H9 (cell line): ENCODE measurements at regions not wholly inside any gene's neighbourhood (a gene's known extent, or its start where the extent isn't known, plus 50 kb on each side); places are given as distances from the start of the nearest gene placed in this dataset.

Experiments used
- DNase-seq: peaks from one replicate; pipeline ENCODE4 v3.0.0-alpha.2; 2017
- H2AFZ ChIP-seq: one replicate; pipeline ENCODE4 v1.6.1; 2013; ENCODE audit warnings: mild to moderate bottlenecking, low read length, control low read depth, moderate library complexity
- H2AK5ac ChIP-seq: 2 replicates; pipeline ENCODE4 v1.6.1; 2013; ENCODE audit warnings: low read length, control low read depth, mixed read lengths; ENCODE audit not compliant: insufficient read length
- H2BK120ac ChIP-seq: one replicate; pipeline ENCODE4 v1.6.1; 2013; ENCODE audit warnings: low read depth, mild to moderate bottlenecking, low read length, control low read depth, inconsistent platforms; ENCODE audit not compliant: poor library complexity, severe bottlenecking
- H2BK12ac ChIP-seq: 2 replicates; pipeline ENCODE4 v1.6.1; 2013; ENCODE audit warnings: low read length, control low read depth, mixed read lengths, low read depth; ENCODE audit not compliant: insufficient read length
- H2BK15ac ChIP-seq: 2 replicates; pipeline ENCODE4 v1.6.1; 2013; ENCODE audit warnings: low read depth, low read length, control low read depth
- H2BK20ac ChIP-seq: one replicate; pipeline ENCODE4 v1.6.1; 2013; ENCODE audit warnings: low read depth, mild to moderate bottlenecking, low read length, control low read depth, inconsistent platforms; ENCODE audit not compliant: poor library complexity, severe bottlenecking
- H2BK5ac ChIP-seq: 2 replicates; pipeline ENCODE4 v1.6.1; 2013; ENCODE audit warnings: low read length, control low read depth, mixed read lengths; ENCODE audit not compliant: insufficient read length
- H3K14ac ChIP-seq: 2 replicates; pipeline ENCODE4 v1.6.1; 2013; ENCODE audit warnings: low read length, control low read depth; ENCODE audit not compliant: insufficient read depth
- H3K18ac ChIP-seq: 2 replicates; pipeline ENCODE4 v1.6.1; 2013; ENCODE audit warnings: low read depth, mild to moderate bottlenecking, mixed read lengths, low read length, control low read depth; ENCODE audit not compliant: insufficient read length
- H3K23ac ChIP-seq: 2 replicates; pipeline ENCODE4 v1.6.1; 2013; ENCODE audit warnings: low read length, control low read depth, mixed read lengths, low read depth; ENCODE audit not compliant: insufficient read length
- H3K23me2 ChIP-seq: 2 replicates; pipeline ENCODE4 v1.6.1; 2013; ENCODE audit warnings: low read depth, mild to moderate bottlenecking, mixed read lengths, low read length, control low read depth; ENCODE audit not compliant: insufficient read length, poor library complexity, severe bottlenecking
- H3K27ac ChIP-seq: 2 replicates; pipeline ENCODE4 v1.5.1; 2013; ENCODE audit warnings: low read length, control low read depth, mixed read lengths, low read depth; ENCODE audit not compliant: insufficient read length
- H3K27me3 ChIP-seq: 2 replicates; pipeline ENCODE4 v1.6.1; 2013; ENCODE audit warnings: low read length, control low read depth, inconsistent platforms; ENCODE audit not compliant: insufficient read depth
- H3K4ac ChIP-seq: 2 replicates; pipeline ENCODE4 v1.6.1; 2013; ENCODE audit warnings: low read depth, mild to moderate bottlenecking, control low read depth, inconsistent platforms, low read length, moderate library complexity
- H3K4me1 ChIP-seq: 2 replicates; pipeline ENCODE4 v1.6.1; 2013; ENCODE audit warnings: low read length, control low read depth, inconsistent platforms; ENCODE audit not compliant: insufficient read depth
- H3K4me2 ChIP-seq: 2 replicates; pipeline ENCODE4 v1.6.1; 2013; ENCODE audit warnings: low read length, control low read depth, mixed read lengths; ENCODE audit not compliant: insufficient read length, insufficient read depth
- H3K56ac ChIP-seq: 2 replicates; pipeline ENCODE4 v1.6.1; 2013; ENCODE audit warnings: low read depth, mild to moderate bottlenecking, mixed read lengths, low read length, control low read depth; ENCODE audit not compliant: insufficient read length
- H3K79me1 ChIP-seq: 2 replicates; pipeline ENCODE4 v1.6.1; 2013; ENCODE audit warnings: low read depth, mild to moderate bottlenecking, moderate library complexity, low read length, control low read depth, inconsistent platforms; ENCODE audit not compliant: insufficient read depth, poor library complexity, severe bottlenecking
- H3K79me2 ChIP-seq: 2 replicates; pipeline ENCODE4 v1.6.1; 2013; ENCODE audit warnings: low read length, control low read depth, inconsistent platforms; ENCODE audit not compliant: insufficient read depth
- H3K9ac ChIP-seq: 2 replicates; pipeline ENCODE4 v1.6.1; 2013; ENCODE audit warnings: low read length, control low read depth, mixed read lengths; ENCODE audit not compliant: insufficient read length; ENCODE audit errors: extremely low read depth
- H3K9me3 ChIP-seq: one replicate; pipeline ENCODE4 v1.6.1; 2013; ENCODE audit warnings: low read depth, low read length, inconsistent platforms; ENCODE audit not compliant: control insufficient read depth
- H3T11ph ChIP-seq: one replicate; pipeline ENCODE4 v1.6.1; 2013; ENCODE audit warnings: mild to moderate bottlenecking, low read length, control low read depth, inconsistent platforms
- H4K20me1 ChIP-seq: one replicate; pipeline ENCODE4 v1.6.1; 2013; ENCODE audit not compliant: control insufficient read depth, insufficient read length, insufficient read depth
- H4K5ac ChIP-seq: 2 replicates; pipeline ENCODE4 v1.6.1; 2013; ENCODE audit warnings: low read depth, mild to moderate bottlenecking, mixed read lengths, low read length, control low read depth; ENCODE audit not compliant: insufficient read length
- H4K8ac ChIP-seq: replicated peaks from 2 replicates; pipeline ENCODE4 v1.6.1; 2013; ENCODE audit warnings: low read length, control low read depth, mixed read lengths, low read depth; ENCODE audit not compliant: insufficient read length
- H4K91ac ChIP-seq: 2 replicates; pipeline ENCODE4 v1.6.1; 2013; ENCODE audit warnings: low read depth, mild to moderate bottlenecking, moderate library complexity, mixed read lengths, low read length, control low read depth; ENCODE audit not compliant: insufficient read length
- H3K27ac Mint-ChIP-seq, 3 experiments: 2 replicates in 2 of 3; 3 replicates in 1 of 3; pipeline ENCODE4 v1.8.0; 2020 to 2021; ENCODE audit warnings: mixed read lengths in 3 of 3, mild to moderate bottlenecking in 1 of 3, moderate library complexity in 1 of 3
- H3K27me3 Mint-ChIP-seq: 2 replicates; pipeline ENCODE4 v1.8.0; 2021; ENCODE audit warnings: low read depth, mild to moderate bottlenecking, moderate library complexity, mixed read lengths
- H3K36me3 Mint-ChIP-seq, 3 experiments: 2 replicates in 2 of 3; 3 replicates in 1 of 3; pipeline ENCODE4 v1.8.0; 2020 to 2021; ENCODE audit warnings: low read depth in 3 of 3, mixed read lengths in 3 of 3; ENCODE audit not compliant: insufficient read depth in 1 of 3
- H3K4me1 Mint-ChIP-seq, 2 experiments: 2 replicates each; pipeline ENCODE4 v1.8.0; 2020; ENCODE audit warnings: mixed read lengths in 2 of 2
- H3K4me3 Mint-ChIP-seq, 2 experiments: 2 replicates in 1 of 2; 3 replicates in 1 of 2; pipeline ENCODE4 v1.8.0; 2020 to 2021; ENCODE audit warnings: mild to moderate bottlenecking in 2 of 2, mixed read lengths in 2 of 2, moderate library complexity in 1 of 2
- H3K9me3 Mint-ChIP-seq, 2 experiments: 2 replicates in 1 of 2; 3 replicates in 1 of 2; pipeline ENCODE4 v1.8.0; 2020; ENCODE audit warnings: mild to moderate bottlenecking in 2 of 2, mixed read lengths in 2 of 2, moderate library complexity in 1 of 2
- CTCF ChIP-seq: fragments of 200-600 bp; sonication (generic); conservative IDR thresholded peaks from 3 replicates; pipeline ENCODE4 v1.8.0; 2021; ENCODE audit warnings: antibody characterized with exemption, mild to moderate bottlenecking

GRCh38 chr14:84027351-84027750 lies 1502.6 kb upstream of the FLRT2 start:
- Histone ChIP-seq H2BK120ac (no peak overlapping the region), H3K4ac (no peak overlapping the region), H3K79me1 (no peaks in the 10 kb centered on the region), H2BK20ac (no peak overlapping the region), H3K27ac (no peak overlapping the region), H3K9me3 (no peaks in the 10 kb centered on the region), H2AK5ac (no peak overlapping the region), H3K23me2 (no peaks in the 10 kb centered on the region), H4K20me1 (no peaks in the 10 kb centered on the region), H3K14ac (no peak overlapping the region), H4K5ac (no peak overlapping the region), H2BK5ac (no peak overlapping the region), H3K23ac (no peak overlapping the region), H3K56ac (no peak overlapping the region), H2AFZ (no peak overlapping the region), H3K27me3 (no peaks in the 10 kb centered on the region), H2BK12ac (no peak overlapping the region), H2BK15ac (no peak overlapping the region), H4K8ac (no peak overlapping the region), H3K79me2 (no peaks in the 10 kb centered on the region), H3T11ph (no peak overlapping the region), H3K4me1 (no peaks in the 10 kb centered on the region), H3K9ac (no peak overlapping the region), H3K18ac (no peak overlapping the region), H3K4me2 (no peak overlapping the region), H4K91ac (no peak overlapping the region)
- H3K9me3 Mint-ChIP-seq, result peaks cover 4 to 8% of the 10 kb centered on the region in 2 experiments; a peak in 3 of 5 replicates
- no peak for DNase-seq
- H3K4me1 Mint-ChIP-seq, result peaks cover 0 to 6% of the 10 kb centered on the region in 2 experiments; a peak in 2 of 4 replicates
- TF ChIP-seq CTCF, result no peak
- no peaks in the 10 kb centered on the region for H3K27me3 Mint-ChIP-seq
- peaks cover 0 to 4% (median 2%) of the 10 kb centered on the region in 3 experiments; a peak in 5 of 7 replicates for H3K36me3 Mint-ChIP-seq
- no peak overlapping the region for H3K27ac Mint-ChIP-seq
- no peak overlapping the region for H3K4me3 Mint-ChIP-seq
